GM12875 (cell line): ENCODE measurements at regions not wholly inside any gene's neighbourhood (a gene's known extent, or its start where the extent isn't known, plus 50 kb on each side); places are given as distances from the start of the nearest gene placed in this dataset.
"Not testable (repeated sequence)": the region's sequence is repeated elsewhere in the genome, so short reads cannot be mapped to it uniquely, and the experiment has no call there.

ENCODE experiments used
- H3K4me3 ChIP-seq: one replicate; pipeline ENCODE4 v1.5.1; 2011; ENCODE audit warnings: low read depth, low read length, control low read depth
- TF ChIP-seq, protein P1 (sequence below): IDR thresholded peaks from 2 replicates; pipeline ENCODE4 v1.5.1; 2011; ENCODE audit warnings: low read depth, mild to moderate bottlenecking, control low read depth, inconsistent platforms, low read length, moderate library complexity, borderline replicate concordance; ENCODE audit not compliant: insufficient read depth

DNA sequence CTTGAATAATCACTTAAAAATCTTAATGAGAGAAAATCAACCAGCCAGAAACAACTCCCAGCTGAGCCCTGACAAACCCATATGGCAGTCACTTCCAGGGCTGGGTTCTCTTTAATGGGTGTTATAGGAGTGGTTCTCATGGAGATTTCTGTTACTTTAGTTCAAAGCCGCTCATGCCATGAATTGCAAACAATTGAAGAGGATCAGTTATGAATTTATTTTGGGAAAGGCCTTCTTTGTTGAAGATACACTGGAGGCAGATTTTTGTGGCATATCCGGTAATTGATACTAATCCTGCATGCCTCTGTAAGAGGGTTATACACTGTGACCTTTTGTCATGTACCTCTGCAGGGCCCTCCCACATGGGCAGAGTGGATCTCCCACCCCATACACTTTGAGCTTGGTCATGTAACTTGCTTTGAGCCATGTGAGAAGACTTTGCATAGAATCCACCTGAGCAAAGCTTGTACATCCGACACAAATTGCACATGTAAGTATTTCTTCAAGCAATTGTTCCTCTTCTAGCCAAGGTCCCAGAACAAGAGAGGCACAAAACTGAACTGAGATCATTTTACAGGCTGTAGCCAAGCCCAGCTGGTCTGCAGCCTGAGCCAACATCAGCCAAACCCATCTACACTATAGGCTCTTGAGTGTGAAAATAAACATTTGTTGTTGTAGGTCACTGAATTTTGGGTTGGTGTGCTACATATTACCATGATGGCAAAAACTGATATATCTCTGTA, 492.3 kb downstream of the PREX1 start:
- H3K4me3 ChIP-seq = no peak overlapping the region
- TF ChIP-seq, protein P1, sequence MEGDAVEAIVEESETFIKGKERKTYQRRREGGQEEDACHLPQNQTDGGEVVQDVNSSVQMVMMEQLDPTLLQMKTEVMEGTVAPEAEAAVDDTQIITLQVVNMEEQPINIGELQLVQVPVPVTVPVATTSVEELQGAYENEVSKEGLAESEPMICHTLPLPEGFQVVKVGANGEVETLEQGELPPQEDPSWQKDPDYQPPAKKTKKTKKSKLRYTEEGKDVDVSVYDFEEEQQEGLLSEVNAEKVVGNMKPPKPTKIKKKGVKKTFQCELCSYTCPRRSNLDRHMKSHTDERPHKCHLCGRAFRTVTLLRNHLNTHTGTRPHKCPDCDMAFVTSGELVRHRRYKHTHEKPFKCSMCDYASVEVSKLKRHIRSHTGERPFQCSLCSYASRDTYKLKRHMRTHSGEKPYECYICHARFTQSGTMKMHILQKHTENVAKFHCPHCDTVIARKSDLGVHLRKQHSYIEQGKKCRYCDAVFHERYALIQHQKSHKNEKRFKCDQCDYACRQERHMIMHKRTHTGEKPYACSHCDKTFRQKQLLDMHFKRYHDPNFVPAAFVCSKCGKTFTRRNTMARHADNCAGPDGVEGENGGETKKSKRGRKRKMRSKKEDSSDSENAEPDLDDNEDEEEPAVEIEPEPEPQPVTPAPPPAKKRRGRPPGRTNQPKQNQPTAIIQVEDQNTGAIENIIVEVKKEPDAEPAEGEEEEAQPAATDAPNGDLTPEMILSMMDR = no peak

DNA sequence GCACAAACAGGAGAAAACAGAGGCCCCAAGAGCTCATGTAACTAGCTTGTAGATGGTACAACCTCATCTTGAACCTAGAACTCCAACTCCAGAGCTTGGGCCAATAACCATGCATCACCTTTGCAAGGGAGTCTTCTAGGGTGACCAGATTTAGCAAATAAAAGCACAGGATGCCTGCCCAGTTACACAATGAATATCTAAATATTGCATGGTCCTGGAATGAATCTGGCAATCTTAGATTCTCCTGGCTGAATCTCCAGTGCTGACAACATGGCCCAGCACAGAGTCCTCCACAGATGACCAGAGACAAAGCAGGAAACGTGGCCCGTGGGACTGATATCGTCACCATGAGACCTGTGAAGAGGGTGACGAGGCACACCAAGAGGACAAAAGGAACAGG, 494.1 kb downstream of the PREX1 start:
- no peak overlapping the region for H3K4me3 ChIP-seq
- TF ChIP-seq, protein P1 = no peak

DNA sequence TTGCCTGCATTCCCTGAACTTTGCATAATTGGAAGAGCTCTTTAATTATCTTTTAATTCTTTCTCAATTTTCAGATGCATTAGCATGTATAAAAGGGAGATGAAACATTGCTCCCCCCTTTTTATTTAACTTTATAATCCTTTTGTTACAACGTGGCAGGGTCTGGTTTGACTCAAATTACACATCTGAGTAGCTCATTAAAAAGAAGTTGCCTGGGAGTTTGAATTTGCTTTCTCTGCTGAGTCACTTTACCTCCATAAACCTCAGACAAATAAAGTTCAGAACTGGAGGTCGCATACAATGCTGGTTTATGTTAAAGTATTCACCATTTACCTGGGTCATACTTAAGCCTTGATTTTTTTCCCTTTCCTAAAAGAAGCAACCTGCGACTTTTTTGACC, 495.2 kb downstream of the PREX1 start:
- no peak overlapping the region for H3K4me3 ChIP-seq
- TF ChIP-seq, protein P1 = no peak

DNA sequence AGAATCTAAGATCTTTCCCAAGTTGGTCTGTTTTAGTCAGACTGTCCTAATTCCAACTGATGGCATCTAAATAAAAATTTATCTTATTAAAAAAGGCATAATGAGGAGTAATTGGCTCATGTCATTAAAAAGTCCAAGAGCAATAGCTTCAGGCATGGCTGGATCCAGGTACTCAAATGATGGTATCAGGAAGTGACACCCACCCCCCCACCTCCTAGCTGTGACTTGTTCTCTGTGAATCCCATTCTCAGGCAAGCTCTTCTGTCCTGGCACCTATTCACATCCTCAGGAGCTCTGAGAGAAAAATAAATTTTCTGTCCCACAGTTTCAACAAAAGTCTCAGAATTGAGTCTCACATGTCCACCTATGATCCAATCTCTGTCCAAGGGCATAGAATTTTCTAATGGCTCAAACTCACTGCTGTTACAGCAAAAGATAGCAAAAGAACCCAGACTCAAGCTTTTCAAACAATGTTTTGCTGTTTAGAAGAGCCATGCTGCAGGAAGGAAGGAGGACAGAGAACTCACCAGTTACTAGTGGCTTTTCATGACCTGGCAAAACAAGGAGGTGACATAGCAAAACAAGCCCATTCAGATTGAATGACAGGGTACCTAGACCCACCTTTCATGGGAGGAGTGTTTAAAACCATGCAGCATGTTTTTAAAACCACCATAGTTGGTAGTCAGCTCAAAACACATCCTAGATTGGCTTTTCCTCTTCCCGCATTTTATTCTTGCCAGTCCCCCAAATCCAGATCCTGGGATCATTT, 496.1 kb downstream of the PREX1 start:
- H3K4me3 ChIP-seq = no peak overlapping the region
- TF ChIP-seq, protein P1 = no peak

DNA sequence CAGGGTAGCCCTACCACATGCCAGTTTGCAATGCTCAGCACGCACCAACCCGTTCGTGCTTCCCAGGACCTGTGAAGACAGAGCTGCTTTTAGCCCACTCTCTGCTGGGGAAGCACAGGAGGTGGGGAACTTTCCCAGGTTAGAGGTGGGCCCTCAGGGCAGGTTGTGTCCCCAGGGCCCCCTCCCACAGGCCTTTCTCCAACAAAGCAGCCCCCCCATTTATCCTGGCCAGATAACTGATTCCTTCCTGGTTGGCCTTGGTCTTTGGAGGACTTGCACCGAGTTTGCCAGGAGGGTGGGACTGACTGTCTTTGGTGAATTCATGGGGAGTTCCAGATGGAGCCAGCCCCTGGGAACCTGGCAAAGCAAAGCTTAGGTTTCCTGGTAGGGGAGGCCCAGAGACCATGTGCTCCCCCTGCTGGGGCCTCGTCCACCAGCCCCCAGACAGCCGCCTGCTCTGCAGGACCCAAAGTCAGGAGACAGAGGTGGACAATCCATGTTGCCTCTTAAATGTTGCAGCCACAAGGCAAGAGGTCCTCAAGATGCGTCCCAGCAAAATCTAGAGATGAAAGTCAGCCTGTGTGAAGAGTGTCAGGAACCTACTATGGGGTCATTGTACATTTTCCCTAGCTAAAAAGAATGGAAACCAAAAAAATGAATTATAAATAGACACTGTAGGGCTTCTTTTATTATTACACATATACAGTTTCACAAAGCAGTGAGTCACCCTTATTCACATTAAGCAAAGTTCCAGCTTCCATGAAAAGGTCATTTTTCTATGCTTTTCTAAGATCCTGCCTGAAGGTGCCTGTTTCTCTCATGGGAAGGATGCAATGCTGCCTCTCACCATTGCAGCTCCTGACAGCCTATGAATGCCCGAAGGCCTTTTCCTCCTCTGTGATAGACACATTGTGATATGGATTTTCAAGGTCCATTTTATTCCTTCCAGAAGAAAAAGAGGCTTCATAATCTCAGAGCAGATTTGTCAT, 497.8 kb downstream of the PREX1 start:
- no peak overlapping the region for H3K4me3 ChIP-seq
- TF ChIP-seq, protein P1 = peak; percentile 41; the same call in 1 of the 2 replicates

DNA sequence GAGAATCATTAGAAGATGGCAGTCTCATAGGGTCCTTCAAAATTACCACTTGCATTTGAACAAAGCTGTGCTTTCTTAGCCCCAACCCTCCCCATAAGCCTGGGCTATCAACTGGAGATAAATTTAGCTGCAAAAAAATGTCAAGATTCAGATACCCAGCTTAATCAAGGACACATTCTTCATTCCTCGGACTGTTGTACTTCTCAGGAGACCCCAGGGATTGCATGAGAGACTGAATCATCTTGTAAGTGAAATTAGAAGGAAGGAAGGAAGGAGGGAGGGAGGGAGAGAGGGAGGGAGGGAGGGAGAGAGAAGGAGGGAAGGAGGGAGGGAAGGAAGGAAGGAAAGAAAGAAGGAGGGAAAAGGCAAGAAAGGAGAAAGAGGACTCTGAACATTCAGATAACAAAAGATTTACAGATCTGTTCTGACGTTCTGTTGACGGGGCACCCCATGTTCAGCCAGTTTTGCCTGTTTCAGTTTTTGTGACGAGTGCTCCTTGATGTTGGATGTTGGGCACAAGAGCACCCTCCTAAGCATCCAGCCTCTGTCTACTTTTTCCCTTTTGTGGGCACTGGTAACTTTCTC, 498.7 kb downstream of the PREX1 start:
- TF ChIP-seq, protein P1 = no peak
- no peak overlapping the region for H3K4me3 ChIP-seq

DNA sequence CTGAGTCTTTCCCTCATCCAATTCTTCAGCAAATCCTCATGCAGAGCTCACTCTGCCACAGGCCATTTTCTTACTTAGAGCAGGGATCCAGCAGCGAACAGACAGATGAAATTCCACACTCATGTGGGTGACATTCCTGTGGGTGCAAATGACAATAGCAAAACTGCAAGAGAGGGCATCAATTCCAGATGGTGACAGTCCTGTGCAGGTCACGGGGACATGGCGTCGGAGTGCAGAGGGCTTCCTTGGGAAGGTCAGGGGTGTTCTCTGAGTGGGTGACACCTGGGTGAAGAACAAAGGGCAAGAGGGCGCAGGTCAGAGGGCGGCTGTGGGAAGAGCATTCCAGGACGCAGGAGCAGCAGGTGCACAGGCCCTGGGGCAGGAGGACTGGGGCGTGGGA, 500.0 kb downstream of the PREX1 start:
- not testable (repeated sequence) for H3K4me3 ChIP-seq
